Upper lobe of right lung (tissue), 1 donor: ENCODE measurements at regions not wholly inside any gene's neighbourhood (a gene's known extent, or its start where the extent isn't known, plus 50 kb on each side); places are given as distances from the start of the nearest gene placed in this dataset.

Source experiments
- ATAC-seq: fragments of 200-7000 bp; cut with Tn5 transposase; one replicate; pipeline ENCODE4 v1.9.1; 2020; ENCODE audit warnings: mild to moderate bottlenecking, moderate library complexity
- DNase-seq: peaks from one replicate; pipeline ENCODE4 v3.0.0-alpha.2; 2020
- H3K27ac ChIP-seq: fragments of 200-600 bp; one replicate; pipeline ENCODE4 v1.8.0; 2022
- H3K27me3 ChIP-seq: fragments of 200-600 bp; one replicate; pipeline ENCODE4 v1.8.0; 2022; ENCODE audit warnings: mild to moderate bottlenecking
- H3K36me3 ChIP-seq: fragments of 200-600 bp; one replicate; pipeline ENCODE4 v1.8.0; 2022
- H3K4me1 ChIP-seq: fragments of 200-600 bp; one replicate; pipeline ENCODE4 v1.8.0; 2022
- H3K4me3 ChIP-seq: fragments of 200-600 bp; one replicate; pipeline ENCODE4 v1.8.0; 2022; ENCODE audit warnings: mild to moderate bottlenecking
- H3K9me3 ChIP-seq: fragments of 200-600 bp; one replicate; pipeline ENCODE4 v1.8.0; 2022
- intact Hi-C: fragments of 100-400 bp; cut with DNase I; formaldehyde crosslinking; loops from one replicate; pipeline ENCODE4 v1.11.0; 2022
- TF ChIP-seq, protein P1 (sequence below): fragments of 200-600 bp; IDR thresholded peaks from one replicate; pipeline ENCODE4 v1.8.0; 2022; ENCODE audit warnings: antibody characterized with exemption
- donor health status: DM: no; HTN: yes; CAD: no; lungs with severe emphysema.

DNA sequence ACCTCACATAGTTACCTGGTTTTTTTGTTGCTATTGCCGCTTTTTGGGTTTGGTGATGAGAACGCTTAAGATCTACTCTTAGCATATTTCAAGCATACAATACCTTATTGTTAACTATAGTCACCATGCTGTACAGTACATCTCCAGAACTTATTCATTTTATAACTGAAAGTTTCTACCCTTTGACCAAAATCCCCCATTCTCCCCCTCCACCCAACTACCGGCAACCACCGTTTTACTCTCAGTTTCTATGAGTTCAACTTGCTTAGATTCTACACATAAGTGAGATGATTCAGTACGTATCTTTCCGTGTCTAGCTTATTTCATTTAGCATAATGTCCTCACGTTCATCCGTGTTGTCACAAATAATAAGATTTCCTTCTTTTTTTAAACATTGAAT, 86.7 kb upstream of the IL6 start:
- Histone ChIP-seq H3K27ac (no peak overlapping the region), H3K4me3 (no peak overlapping the region), H3K36me3 (no peaks in the 10 kb centered on the region), H3K9me3 (peaks cover 15% of the 10 kb centered on the region), H3K4me1 (no peaks in the 10 kb centered on the region), H3K27me3 (no peaks in the 10 kb centered on the region)
- no peak for DNase-seq
- no peak for ATAC-seq
- TF ChIP-seq, protein P1, sequence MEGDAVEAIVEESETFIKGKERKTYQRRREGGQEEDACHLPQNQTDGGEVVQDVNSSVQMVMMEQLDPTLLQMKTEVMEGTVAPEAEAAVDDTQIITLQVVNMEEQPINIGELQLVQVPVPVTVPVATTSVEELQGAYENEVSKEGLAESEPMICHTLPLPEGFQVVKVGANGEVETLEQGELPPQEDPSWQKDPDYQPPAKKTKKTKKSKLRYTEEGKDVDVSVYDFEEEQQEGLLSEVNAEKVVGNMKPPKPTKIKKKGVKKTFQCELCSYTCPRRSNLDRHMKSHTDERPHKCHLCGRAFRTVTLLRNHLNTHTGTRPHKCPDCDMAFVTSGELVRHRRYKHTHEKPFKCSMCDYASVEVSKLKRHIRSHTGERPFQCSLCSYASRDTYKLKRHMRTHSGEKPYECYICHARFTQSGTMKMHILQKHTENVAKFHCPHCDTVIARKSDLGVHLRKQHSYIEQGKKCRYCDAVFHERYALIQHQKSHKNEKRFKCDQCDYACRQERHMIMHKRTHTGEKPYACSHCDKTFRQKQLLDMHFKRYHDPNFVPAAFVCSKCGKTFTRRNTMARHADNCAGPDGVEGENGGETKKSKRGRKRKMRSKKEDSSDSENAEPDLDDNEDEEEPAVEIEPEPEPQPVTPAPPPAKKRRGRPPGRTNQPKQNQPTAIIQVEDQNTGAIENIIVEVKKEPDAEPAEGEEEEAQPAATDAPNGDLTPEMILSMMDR: no peak
- intact Hi-C loops: no loop called here

DNA sequence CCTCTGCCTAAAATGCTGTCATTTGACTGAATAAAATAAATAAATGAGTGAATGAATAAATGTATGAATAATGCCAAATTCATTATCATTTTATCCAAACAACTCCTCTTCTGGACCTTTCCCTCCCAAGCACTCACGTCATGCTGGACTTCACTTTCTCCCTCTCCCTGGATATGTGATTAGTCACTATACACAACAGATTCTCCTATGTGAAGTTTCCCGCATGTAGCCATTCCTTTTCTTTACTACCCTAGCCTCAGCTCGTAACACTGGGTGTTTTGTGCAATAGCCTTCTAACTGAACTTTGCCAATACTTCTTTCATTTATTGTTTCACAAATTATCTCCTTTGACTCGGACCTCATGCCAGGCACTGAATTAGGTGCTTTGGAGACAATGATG, 87.6 kb upstream of the IL6 start:
- Histone ChIP-seq H3K9me3 (peaks cover 13% of the 10 kb centered on the region), H3K4me1 (peaks cover 1% of the 10 kb centered on the region), H3K4me3 (no peak overlapping the region), H3K27me3 (no peaks in the 10 kb centered on the region), H3K36me3 (no peaks in the 10 kb centered on the region), H3K27ac (no peak overlapping the region)
- TF ChIP-seq, protein P1: no peak
- no peak for DNase-seq
- intact Hi-C loops: no loop called here
- ATAC-seq: no peak

DNA sequence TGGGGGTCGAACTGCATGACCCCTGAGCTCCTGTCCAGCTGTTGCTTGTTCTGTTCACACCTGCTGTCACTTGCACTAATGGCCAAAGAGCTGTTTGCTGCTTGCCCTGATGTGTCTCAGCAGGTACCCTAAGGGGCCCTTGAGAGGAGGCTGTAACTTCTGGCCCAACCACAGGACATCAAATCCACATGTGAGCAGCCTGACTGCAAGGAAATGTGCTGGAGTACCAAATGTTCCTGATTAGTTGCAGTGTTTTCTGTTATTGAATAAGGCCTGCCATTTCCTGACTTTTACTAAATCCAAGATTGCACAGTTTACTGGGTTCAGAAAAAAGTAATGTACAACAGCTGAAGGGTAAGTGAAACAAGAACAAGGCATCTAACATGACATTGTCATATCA, 91.7 kb upstream of the IL6 start:
- no peak for DNase-seq
- Histone ChIP-seq H3K36me3 (no peaks in the 10 kb centered on the region), H3K9me3 (no peaks in the 10 kb centered on the region), H3K4me3 (no peak overlapping the region), H3K27ac (no peak overlapping the region), H3K27me3 (no peaks in the 10 kb centered on the region), H3K4me1 (peaks cover 7% of the 10 kb centered on the region)
- intact Hi-C loops: no loop called here
- TF ChIP-seq, protein P1: no peak
- no peak for ATAC-seq

DNA sequence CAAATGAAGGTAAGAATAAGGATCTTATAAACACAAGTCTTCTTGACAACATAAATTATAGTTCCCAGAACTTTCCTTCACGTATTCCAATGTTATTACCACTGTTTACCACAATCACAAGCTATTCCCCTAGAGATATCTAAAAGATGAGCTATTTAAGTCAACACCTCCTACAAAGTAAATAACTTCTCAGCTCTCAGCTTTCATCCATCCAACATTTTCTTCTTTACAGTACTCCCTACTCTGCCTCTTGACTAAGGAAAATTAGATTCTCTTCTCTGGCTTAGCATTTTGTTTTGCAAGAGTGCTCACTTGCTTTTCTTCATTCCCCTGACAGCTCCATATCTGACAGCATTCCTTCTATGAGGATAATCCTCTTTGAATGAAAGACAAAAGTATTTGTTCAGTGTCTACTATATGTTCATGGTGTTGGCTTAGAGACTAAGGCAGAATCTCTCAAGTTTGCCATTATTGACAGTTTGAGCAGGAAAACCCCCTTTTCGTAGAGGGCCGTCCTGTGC, 93.0 kb upstream of the IL6 start:
- H3K36me3 ChIP-seq: no peaks in the 10 kb centered on the region
- H3K4me3 ChIP-seq: no peak overlapping the region
- intact Hi-C loops: no loop called here
- H3K9me3 ChIP-seq: no peaks in the 10 kb centered on the region
- H3K4me1 ChIP-seq: peaks cover 7% of the 10 kb centered on the region
- H3K27ac ChIP-seq: no peak overlapping the region
- TF ChIP-seq, protein P1: no peak
- no peaks in the 10 kb centered on the region for H3K27me3 ChIP-seq
- ATAC-seq (no peak), DNase-seq (no peak)

DNA sequence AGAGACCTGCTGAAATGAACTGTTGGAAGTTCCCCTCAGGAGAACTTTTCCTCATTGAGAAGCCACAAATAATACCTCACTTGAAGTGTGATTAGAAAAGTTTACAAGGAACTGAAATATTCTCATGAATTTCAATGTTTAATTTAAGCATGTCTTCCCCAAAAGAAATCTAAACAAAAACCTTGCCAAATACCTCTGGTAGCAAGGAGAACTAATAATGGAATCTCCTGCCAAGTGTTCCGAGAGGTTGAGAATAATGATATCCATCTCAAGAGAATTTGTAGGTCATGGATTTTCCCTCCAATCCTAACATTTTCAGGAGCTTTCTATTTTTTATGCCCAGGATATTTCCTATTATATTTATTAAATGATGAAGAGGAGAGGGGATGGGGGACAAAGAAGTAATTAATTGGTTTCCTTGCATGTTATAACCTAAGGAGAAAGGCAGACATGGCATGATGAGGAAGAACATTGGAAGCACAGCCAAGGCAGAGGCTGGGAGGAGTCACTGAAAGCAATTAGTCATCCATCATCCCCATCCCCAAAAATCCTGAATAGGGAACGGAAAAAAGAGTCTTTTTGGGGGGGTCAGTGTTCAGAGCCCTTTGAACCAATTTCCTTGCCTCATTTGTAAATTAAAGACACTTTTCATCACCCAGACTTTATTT, 93.6 kb upstream of the IL6 start:
- DNase-seq (no peak), ATAC-seq (no peak)
- TF ChIP-seq, protein P1: no peak
- H3K4me3 ChIP-seq: no peak overlapping the region
- no peaks in the 10 kb centered on the region for H3K27me3 ChIP-seq
- no peaks in the 10 kb centered on the region for H3K9me3 ChIP-seq
- intact Hi-C loops: no loop called here
- peaks cover 7% of the 10 kb centered on the region for H3K4me1 ChIP-seq
- no peaks in the 10 kb centered on the region for H3K36me3 ChIP-seq
- no peak overlapping the region for H3K27ac ChIP-seq

DNA sequence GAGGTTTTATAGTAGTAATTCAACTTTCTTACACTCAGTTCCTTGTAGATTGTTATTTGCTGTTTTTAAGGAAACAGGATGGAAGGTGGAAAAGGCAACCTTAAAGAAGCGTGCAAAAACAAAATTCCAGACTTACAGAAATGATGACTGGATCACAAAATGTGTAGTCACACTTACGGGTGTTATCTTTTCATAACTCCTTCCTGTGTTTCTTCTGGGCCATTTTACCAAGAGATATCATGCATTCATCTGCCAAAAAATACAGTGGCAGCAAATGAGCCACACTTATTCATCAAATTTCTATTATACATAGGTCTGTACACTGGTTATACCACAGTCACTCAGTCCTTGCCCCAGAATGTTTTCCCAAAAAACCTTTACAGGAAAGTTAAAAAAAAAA, 94.3 kb upstream of the IL6 start:
- DNase-seq (no peak), ATAC-seq (no peak)
- TF ChIP-seq, protein P1: no peak
- peaks cover 7% of the 10 kb centered on the region for H3K4me1 ChIP-seq
- no peak overlapping the region for H3K4me3 ChIP-seq
- no peaks in the 10 kb centered on the region for H3K27me3 ChIP-seq
- intact Hi-C loops: no loop called here
- H3K36me3 ChIP-seq: no peaks in the 10 kb centered on the region
- no peak overlapping the region for H3K27ac ChIP-seq
- H3K9me3 ChIP-seq: no peaks in the 10 kb centered on the region
